ENCODE measurements at regions not wholly inside any gene's neighbourhood (a gene's known extent, or its start where the extent isn't known, plus 50 kb on each side); places are given as distances from the start of the nearest gene placed in this dataset.

DNA sequence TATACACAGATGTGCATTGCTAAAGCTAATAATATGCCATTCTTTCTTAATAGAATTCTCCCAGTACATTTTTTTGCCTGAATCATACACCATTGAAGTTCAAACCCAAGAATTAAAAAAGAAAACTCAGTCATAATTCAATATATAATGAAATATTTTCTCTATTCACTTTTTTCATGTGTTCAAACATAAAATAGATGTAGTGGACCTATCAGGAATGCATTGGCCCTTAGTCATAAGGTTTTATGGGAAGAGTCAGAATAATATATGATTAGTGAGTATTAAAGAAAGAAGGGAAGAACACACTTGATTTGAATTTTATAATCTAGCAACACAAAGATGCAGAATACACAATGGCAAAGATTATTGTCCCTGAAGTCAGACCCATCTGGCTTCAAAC is 297.0 kb upstream of the COL3A1 start:
- TF ChIP-seq, protein P1, sequence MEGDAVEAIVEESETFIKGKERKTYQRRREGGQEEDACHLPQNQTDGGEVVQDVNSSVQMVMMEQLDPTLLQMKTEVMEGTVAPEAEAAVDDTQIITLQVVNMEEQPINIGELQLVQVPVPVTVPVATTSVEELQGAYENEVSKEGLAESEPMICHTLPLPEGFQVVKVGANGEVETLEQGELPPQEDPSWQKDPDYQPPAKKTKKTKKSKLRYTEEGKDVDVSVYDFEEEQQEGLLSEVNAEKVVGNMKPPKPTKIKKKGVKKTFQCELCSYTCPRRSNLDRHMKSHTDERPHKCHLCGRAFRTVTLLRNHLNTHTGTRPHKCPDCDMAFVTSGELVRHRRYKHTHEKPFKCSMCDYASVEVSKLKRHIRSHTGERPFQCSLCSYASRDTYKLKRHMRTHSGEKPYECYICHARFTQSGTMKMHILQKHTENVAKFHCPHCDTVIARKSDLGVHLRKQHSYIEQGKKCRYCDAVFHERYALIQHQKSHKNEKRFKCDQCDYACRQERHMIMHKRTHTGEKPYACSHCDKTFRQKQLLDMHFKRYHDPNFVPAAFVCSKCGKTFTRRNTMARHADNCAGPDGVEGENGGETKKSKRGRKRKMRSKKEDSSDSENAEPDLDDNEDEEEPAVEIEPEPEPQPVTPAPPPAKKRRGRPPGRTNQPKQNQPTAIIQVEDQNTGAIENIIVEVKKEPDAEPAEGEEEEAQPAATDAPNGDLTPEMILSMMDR (IDR thresholded peaks at IDR 0.05; ENCODE audit: insufficient read depth, low read length, poor library complexity, severe bottlenecking), result no peak
- TF ChIP-seq EZH2phosphoT487 (conservative IDR thresholded peaks at IDR 0.05; ENCODE audit: low read length), result no peak

Data from SU-DHL-6 (cell line).